Glutamatergic neuron (in vitro differentiated cells): ENCODE measurements at regions not wholly inside any gene's neighbourhood (a gene's known extent, or its start where the extent isn't known, plus 50 kb on each side); places are given as distances from the start of the nearest gene placed in this dataset.

ENCODE experiments used
- DNase-seq: peaks from one replicate; pipeline ENCODE4 v3.0.0; 2022
- H3K27ac Mint-ChIP-seq: one replicate; pipeline ENCODE4 v1.8.0; 2020; ENCODE audit warnings: mild to moderate bottlenecking, mixed read lengths, inconsistent platforms; ENCODE audit not compliant: unreplicated experiment
- H3K27me3 Mint-ChIP-seq: one replicate; pipeline ENCODE4 v1.8.0; 2020; ENCODE audit warnings: mild to moderate bottlenecking, moderate library complexity, mixed read lengths, inconsistent platforms; ENCODE audit not compliant: unreplicated experiment
- H3K36me3 Mint-ChIP-seq: one replicate; pipeline ENCODE4 v1.8.0; 2020; ENCODE audit warnings: mild to moderate bottlenecking, mixed read lengths, inconsistent platforms; ENCODE audit not compliant: unreplicated experiment
- H3K4me1 Mint-ChIP-seq: one replicate; pipeline ENCODE4 v1.8.0; 2020; ENCODE audit warnings: mild to moderate bottlenecking, low read depth, mixed read lengths, inconsistent platforms; ENCODE audit not compliant: unreplicated experiment
- H3K4me3 Mint-ChIP-seq: one replicate; pipeline ENCODE4 v1.8.0; 2020; ENCODE audit warnings: mild to moderate bottlenecking, mixed read lengths, inconsistent platforms; ENCODE audit not compliant: unreplicated experiment
- H3K9me3 Mint-ChIP-seq: one replicate; pipeline ENCODE4 v1.8.0; 2020; ENCODE audit warnings: mild to moderate bottlenecking, moderate library complexity, mixed read lengths, inconsistent platforms; ENCODE audit not compliant: unreplicated experiment
- CTCF ChIP-seq: fragments of 200-600 bp; sonication (generic); IDR thresholded peaks from one replicate; pipeline ENCODE4 v1.5.0; 2021; ENCODE audit not compliant: partially characterized antibody, unreplicated experiment

GRCh38 chr12:61796846-61797245 lies 463.4 kb upstream of the USP15 start:
- H3K27ac Mint-ChIP-seq = no peak overlapping the region
- H3K27me3 Mint-ChIP-seq = no peaks in the 10 kb centered on the region
- H3K4me3 Mint-ChIP-seq = no peak overlapping the region
- DNase-seq = no peak
- H3K9me3 Mint-ChIP-seq = no peaks in the 10 kb centered on the region
- H3K4me1 Mint-ChIP-seq = peaks cover 4% of the 10 kb centered on the region
- no peaks in the 10 kb centered on the region for H3K36me3 Mint-ChIP-seq
- TF ChIP-seq CTCF = no peak

- H3K9me3 Mint-ChIP-seq = no peaks in the 10 kb centered on the region
- H3K4me1 Mint-ChIP-seq = peaks cover 4% of the 10 kb centered on the region
- H3K27ac Mint-ChIP-seq = no peak overlapping the region
- H3K27me3 Mint-ChIP-seq = no peaks in the 10 kb centered on the region
- no peak for DNase-seq
- H3K36me3 Mint-ChIP-seq = no peaks in the 10 kb centered on the region
- H3K4me3 Mint-ChIP-seq = no peak overlapping the region
- no peak for TF ChIP-seq CTCF
Measured at GRCh38 chr12:61797266-61797665, 462.9 kb upstream of the USP15 start.

- no peaks in the 10 kb centered on the region for H3K36me3 Mint-ChIP-seq
- H3K27me3 Mint-ChIP-seq = no peaks in the 10 kb centered on the region
- no peak for DNase-seq
- peaks cover 4% of the 10 kb centered on the region for H3K4me1 Mint-ChIP-seq
- no peaks in the 10 kb centered on the region for H3K9me3 Mint-ChIP-seq
- H3K27ac Mint-ChIP-seq = no peak overlapping the region
- no peak overlapping the region for H3K4me3 Mint-ChIP-seq
- no peak for TF ChIP-seq CTCF
Measured at GRCh38 chr12:61798778-61799177, 461.4 kb upstream of the USP15 start.

GRCh38 chr12:61804301-61804700 lies 455.9 kb upstream of the USP15 start:
- DNase-seq = no peak
- H3K27me3 Mint-ChIP-seq = no peaks in the 10 kb centered on the region
- H3K4me3 Mint-ChIP-seq = no peak overlapping the region
- no peak for TF ChIP-seq CTCF
- H3K4me1 Mint-ChIP-seq = no peaks in the 10 kb centered on the region
- peaks cover 3% of the 10 kb centered on the region for H3K9me3 Mint-ChIP-seq
- H3K27ac Mint-ChIP-seq = no peak overlapping the region
- H3K36me3 Mint-ChIP-seq = no peaks in the 10 kb centered on the region

DNA sequence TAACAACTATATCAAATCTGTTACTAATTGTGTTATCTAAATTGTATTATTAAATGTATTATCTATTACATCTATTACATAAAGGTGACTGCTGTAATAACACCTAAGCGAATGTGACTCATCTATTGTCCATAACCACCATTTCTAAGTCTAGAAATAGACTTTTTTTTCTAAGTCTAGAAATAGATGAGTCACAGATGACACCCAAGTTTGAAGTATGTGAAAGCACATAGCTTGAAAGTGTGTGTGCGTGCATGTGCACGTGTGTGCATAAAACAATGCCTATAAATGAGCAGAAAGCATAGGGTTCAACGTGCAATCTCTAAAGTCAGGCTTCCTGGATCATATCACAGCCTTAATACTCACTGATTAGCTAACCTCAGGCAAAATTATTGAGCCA lies 451.3 kb upstream of the USP15 start:
- Mint-ChIP-seq H3K4me3 (no peak overlapping the region), H3K4me1 (no peaks in the 10 kb centered on the region), H3K27me3 (no peaks in the 10 kb centered on the region), H3K36me3 (no peaks in the 10 kb centered on the region), H3K27ac (no peak overlapping the region), H3K9me3 (peaks cover 3% of the 10 kb centered on the region)
- no peak for DNase-seq
- TF ChIP-seq CTCF = no peak
